ENCODE measurements at regions not wholly inside any gene's neighbourhood (a gene's known extent, or its start where the extent isn't known, plus 50 kb on each side); places are given as distances from the start of the nearest gene placed in this dataset.

- H3K36me3 ChIP-seq (ENCODE audit: low read depth), result no peaks in the 10 kb centered on the region
- no peak overlapping the region for H3K4me3 ChIP-seq
- H2AFZ ChIP-seq, result no peak overlapping the region
- H3K9me2 ChIP-seq (ENCODE audit: insufficient read depth), result no peaks in the 10 kb centered on the region
- TF ChIP-seq EZH2 (IDR thresholded peaks at IDR 0.05; ENCODE audit: low read depth) (no peak), CTCF (conservative IDR thresholded peaks at IDR 0.05) (no peak)
- no peak overlapping the region for H3K27ac ChIP-seq
- H4K20me1 ChIP-seq (ENCODE audit: insufficient read depth), result no peaks in the 10 kb centered on the region
- no peak for DNase-seq
- H3K9me3 ChIP-seq (ENCODE audit: insufficient read depth, low read depth), result no peaks in the 10 kb centered on the region
- no peaks in the 10 kb centered on the region for H3F3A ChIP-seq (ENCODE audit: insufficient read depth, low read depth)
- no peak overlapping the region for H3K4me2 ChIP-seq
- ChIA-PET CTCF (no interaction called here), POLR2A (ENCODE audit: unreplicated experiment) (no interaction called here)
- H3K27me3 ChIP-seq (ENCODE audit: insufficient read depth, low read depth), result no peaks in the 10 kb centered on the region
- intact Hi-C loops (cut with micrococcal nuclease; ENCODE audit: unreplicated experiment), result no loop called here
- no TSS peak for BruUV-seq (replicated peaks)
- H3K4me1 ChIP-seq (replicated peaks; ENCODE audit: insufficient read depth), result no peaks in the 10 kb centered on the region
- H3K79me2 ChIP-seq (ENCODE audit: low read depth), result no peaks in the 10 kb centered on the region
These were observed 62.1 kb upstream of the NAV3 start for GRCh38 chr12:77768558-77768957.

GRCh38 chr12:77767756-77768343 is 62.8 kb upstream of the NAV3 start:
- Histone ChIP-seq H3F3A (ENCODE audit: insufficient read depth, low read depth) (no peaks in the 10 kb centered on the region), H3K9me3 (ENCODE audit: insufficient read depth, low read depth) (no peaks in the 10 kb centered on the region), H2AFZ (no peak overlapping the region), H3K27ac (no peak overlapping the region), H3K9me2 (ENCODE audit: insufficient read depth) (no peaks in the 10 kb centered on the region), H3K36me3 (ENCODE audit: low read depth) (no peaks in the 10 kb centered on the region), H3K4me2 (no peak overlapping the region), H3K4me3 (no peak overlapping the region), H3K79me2 (ENCODE audit: low read depth) (no peaks in the 10 kb centered on the region), H3K4me1 (replicated peaks; ENCODE audit: insufficient read depth) (no peaks in the 10 kb centered on the region), H4K20me1 (ENCODE audit: insufficient read depth) (no peaks in the 10 kb centered on the region), H3K27me3 (ENCODE audit: insufficient read depth, low read depth) (no peaks in the 10 kb centered on the region)
- TF ChIP-seq EZH2 (IDR thresholded peaks at IDR 0.05; ENCODE audit: low read depth) (no peak), CTCF (conservative IDR thresholded peaks at IDR 0.05) (no peak)
- BruUV-seq (replicated peaks), result no TSS peak
- no peak for DNase-seq
- ChIA-PET CTCF (no interaction called here), POLR2A (ENCODE audit: unreplicated experiment) (no interaction called here)
- intact Hi-C loops (cut with micrococcal nuclease; ENCODE audit: unreplicated experiment), result no loop called here

- ChIA-PET POLR2A (ENCODE audit: unreplicated experiment) (no interaction called here), CTCF (no interaction called here)
- no peak overlapping the region for H3K4me3 ChIP-seq
- TF ChIP-seq CTCF (conservative IDR thresholded peaks at IDR 0.05) (no peak), EZH2 (IDR thresholded peaks at IDR 0.05; ENCODE audit: low read depth) (no peak)
- H3K9me3 ChIP-seq (ENCODE audit: insufficient read depth, low read depth), result no peaks in the 10 kb centered on the region
- no peaks in the 10 kb centered on the region for H4K20me1 ChIP-seq (ENCODE audit: insufficient read depth)
- H3K27me3 ChIP-seq (ENCODE audit: insufficient read depth, low read depth), result no peaks in the 10 kb centered on the region
- DNase-seq, result no peak
- no peaks in the 10 kb centered on the region for H3K4me1 ChIP-seq (replicated peaks; ENCODE audit: insufficient read depth)
- no peaks in the 10 kb centered on the region for H3K79me2 ChIP-seq (ENCODE audit: low read depth)
- H3K27ac ChIP-seq, result no peak overlapping the region
- H3F3A ChIP-seq (ENCODE audit: insufficient read depth, low read depth), result no peaks in the 10 kb centered on the region
- no peaks in the 10 kb centered on the region for H3K36me3 ChIP-seq (ENCODE audit: low read depth)
- no peaks in the 10 kb centered on the region for H3K9me2 ChIP-seq (ENCODE audit: insufficient read depth)
- intact Hi-C loops (cut with micrococcal nuclease; ENCODE audit: unreplicated experiment), result no loop called here
- BruUV-seq (replicated peaks), result no TSS peak
- no peak overlapping the region for H3K4me2 ChIP-seq
- no peak overlapping the region for H2AFZ ChIP-seq
These were observed 63.4 kb upstream of the NAV3 start for GRCh38 chr12:77767335-77767734.
